Hematopoietic multipotent progenitor cell treated with erythropoietin and hydrocortisone succinate and interleukin-3 and kit ligand, for 8 days (in vitro differentiated cells): ENCODE measurements at regions not wholly inside any gene's neighbourhood (a gene's known extent, or its start where the extent isn't known, plus 50 kb on each side); places are given as distances from the start of the nearest gene placed in this dataset.
A peak's percentile ranks its signal among the peaks of the same experiment; 100 is the strongest.
"Not testable (repeated sequence)": the region's sequence is repeated elsewhere in the genome, so short reads cannot be mapped to it uniquely, and the experiment has no call there.

ENCODE experiments used
- DNase-seq: peaks from one replicate; pipeline ENCODE4 v3.0.0-alpha.2; 2015

GRCh38 chr9:64130325-64130724, 1154.7 kb downstream of the FOXD4L5 start:
- DNase-seq = not testable (repeated sequence)

GRCh38 chr9:64128572-64128971, 1156.4 kb downstream of the FOXD4L5 start:
- DNase-seq = no peak

- not testable (repeated sequence) for DNase-seq
Observed at GRCh38 chr9:64121602-64122001, 1163.4 kb downstream of the FOXD4L5 start.

GRCh38 chr9:64117329-64117728, 1167.7 kb downstream of the FOXD4L5 start:
- DNase-seq = not testable (repeated sequence)

- DNase-seq = not testable (repeated sequence)
Observed at GRCh38 chr9:64107867-64108266, 1177.1 kb downstream of the FOXD4L5 start.

- DNase-seq = not testable (repeated sequence)
Observed at GRCh38 chr9:64107211-64107610, 1177.8 kb downstream of the FOXD4L5 start.

- DNase-seq = not testable (repeated sequence)
Observed at GRCh38 chr9:64105193-64105592, 1179.8 kb downstream of the FOXD4L5 start.

GRCh38 chr9:64101504-64101903, 1183.5 kb downstream of the FOXD4L5 start:
- not testable (repeated sequence) for DNase-seq

GRCh38 chr9:64100571-64101155, 1184.3 kb downstream of the FOXD4L5 start:
- not testable (repeated sequence) for DNase-seq

GRCh38 chr9:64085998-64086397, 1199.0 kb downstream of the FOXD4L5 start:
- not testable (repeated sequence) for DNase-seq

GRCh38 chr9:64071358-64072253, 1213.4 kb downstream of the FOXD4L5 start:
- not testable (repeated sequence) for DNase-seq

GRCh38 chr9:64070611-64071357, 1214.2 kb downstream of the FOXD4L5 start:
- DNase-seq = not testable (repeated sequence)

- DNase-seq = not testable (repeated sequence)
Observed at GRCh38 chr9:64070083-64070482, 1214.9 kb downstream of the FOXD4L5 start.

GRCh38 chr9:64066736-64067368, 1218.2 kb downstream of the FOXD4L5 start:
- no peak for DNase-seq

- DNase-seq = no peak
Observed at GRCh38 chr9:64061013-64061627, 1223.9 kb downstream of the FOXD4L5 start.

- DNase-seq = not testable (repeated sequence)
Observed at GRCh38 chr9:64058070-64058469, 1226.9 kb downstream of the FOXD4L5 start.

GRCh38 chr9:64057553-64057952, 1227.5 kb downstream of the FOXD4L5 start:
- no peak for DNase-seq

GRCh38 chr9:64028925-64029324, 1256.1 kb downstream of the FOXD4L5 start:
- not testable (repeated sequence) for DNase-seq

GRCh38 chr9:64020696-64021491, 1264.1 kb downstream of the FOXD4L5 start:
- DNase-seq = not testable (repeated sequence)

- DNase-seq = not testable (repeated sequence)
Observed at GRCh38 chr9:64017666-64018065, 1267.3 kb downstream of the FOXD4L5 start.

GRCh38 chr9:64016845-64017406, 1268.1 kb downstream of the FOXD4L5 start:
- DNase-seq = peak; percentile 12
